Liver (tissue), 3 donors: ENCODE measurements at regions not wholly inside any gene's neighbourhood (a gene's known extent, or its start where the extent isn't known, plus 50 kb on each side); places are given as distances from the start of the nearest gene placed in this dataset.

Experiments used
- CTCF ChIP-seq: fragments of 150-350 bp; IDR thresholded peaks from 2 replicates; pipeline ENCODE4 v1.5.1; 2017; ENCODE audit warnings: improper control_type of control experiment, low read depth, low read length; ENCODE audit not compliant: missing input control
- EGR1 ChIP-seq, 2 donors: IDR thresholded peaks; 2 replicates each; pipeline ENCODE4 v1.6.1; 2016 to 2018; ENCODE audit warnings: antibody characterized with exemption in 2 of 2, low read depth in 2 of 2
- MAX ChIP-seq: IDR thresholded peaks from 2 replicates; pipeline ENCODE4 v1.6.1; 2016; ENCODE audit warnings: antibody characterized with exemption
- NR2F2 ChIP-seq: IDR thresholded peaks from 2 replicates; pipeline ENCODE4 v1.6.1; 2016; ENCODE audit warnings: antibody characterized with exemption
- RXRA ChIP-seq, 2 donors: IDR thresholded peaks; 2 replicates each; pipeline ENCODE4 v1.6.1; 2017 to 2018; ENCODE audit warnings: antibody characterized with exemption in 2 of 2, mild to moderate bottlenecking in 1 of 2
- SP1 ChIP-seq: IDR thresholded peaks from 2 replicates; pipeline ENCODE4 v1.6.1; 2018; ENCODE audit warnings: antibody characterized with exemption, mild to moderate bottlenecking
- YY1 ChIP-seq: IDR thresholded peaks from 2 replicates; pipeline ENCODE4 v1.6.1; 2016; ENCODE audit warnings: antibody characterized with exemption, mild to moderate bottlenecking
- donor health status: healthy.
- donor health status: healthy.

GRCh38 chr12:126347421-126347820, 1282.2 kb downstream of the AACS start:
- TF ChIP-seq CTCF (no peak), SP1 (no peak), MAX (no peak), NR2F2 (no peak), EGR1 (IDR thresholded peaks at IDR 0.05; ENCODE audit: low read depth in 2 of 2) (no peak), RXRA (IDR thresholded peaks at IDR 0.05) (no peak), YY1 (no peak)
